Panc1 (cell line): ENCODE measurements at regions not wholly inside any gene's neighbourhood (a gene's known extent, or its start where the extent isn't known, plus 50 kb on each side); places are given as distances from the start of the nearest gene placed in this dataset.

Source experiments
- ATAC-seq: fragments of 200-7000 bp; cut with Tn5 transposase; 2 replicates; pipeline ENCODE4 v1.9.1; 2020; ENCODE audit warnings: mild to moderate bottlenecking, moderate library complexity
- BruUV-seq: library from RNA; stranded (reverse); fragments of 400-500 nt; replicated peaks from 2 replicates; lab custom pipeline; 2021; lab: Mats Ljungman, UMichigan
- CTCF ChIA-PET: fragments of 300-600 bp; sonication (Branson Sonifier 250); formaldehyde crosslinking; loops from one replicate; lab custom pipeline; 2022; ENCODE audit warnings: antibody characterized with exemption; lab: Charles Lee
- POLR2A ChIA-PET: fragments of 300-600 bp; sonication (Branson Sonifier 250); formaldehyde crosslinking; loops from one replicate; lab custom pipeline; 2022; ENCODE audit warnings: antibody characterized with exemption; lab: Charles Lee
- DNase-seq: peaks from one replicate; pipeline ENCODE4 v3.0.0-alpha.2; 2010; ENCODE audit warnings: low read depth, low spot score
- H3K27ac ChIP-seq: 2 replicates; pipeline ENCODE4 v1.5.1; 2011; ENCODE audit warnings: mild to moderate bottlenecking, low read length, inconsistent platforms
- H3K27me3 ChIP-seq: fragments of 200-500 bp; sonication (Bioruptor generic); 2 replicates; pipeline ENCODE4 v1.6.0; 2014; ENCODE audit warnings: low read length, inconsistent platforms; ENCODE audit not compliant: control insufficient read depth, insufficient read depth
- H3K36me3 ChIP-seq: fragments of 200-500 bp; sonication (Bioruptor generic); 2 replicates; pipeline ENCODE4 v1.5.1; 2014; ENCODE audit warnings: inconsistent platforms, mild to moderate bottlenecking, low read length, moderate library complexity; ENCODE audit not compliant: control insufficient read depth, insufficient read depth
- H3K4me1 ChIP-seq: 2 replicates; pipeline ENCODE4 v1.5.1; 2011; ENCODE audit warnings: inconsistent platforms, mild to moderate bottlenecking, low read length, moderate library complexity; ENCODE audit not compliant: control insufficient read depth, insufficient read depth
- H3K4me3 ChIP-seq, 2 experiments: 2 replicates each; pipeline ENCODE4 v1.5.1; 2011 to 2012; ENCODE audit warnings: low read depth in 2 of 2, low read length in 2 of 2, mild to moderate bottlenecking in 2 of 2, inconsistent platforms in 1 of 2, moderate library complexity in 1 of 2
- H3K9me3 ChIP-seq: fragments of 200-500 bp; sonication (Bioruptor generic); 2 replicates; pipeline ENCODE4 v1.5.1; 2014; ENCODE audit warnings: low read depth, mild to moderate bottlenecking, inconsistent platforms, low read length, moderate library complexity; ENCODE audit not compliant: control insufficient read depth, insufficient read depth
- POLR2AphosphoS5 ChIP-seq: IDR thresholded peaks from 2 replicates; pipeline ENCODE4 v1.6.1; 2012; ENCODE audit warnings: mild to moderate bottlenecking, low read depth, low read length, moderate library complexity
- SIN3A ChIP-seq: IDR thresholded peaks from 2 replicates; pipeline ENCODE4 v1.6.1; 2012; ENCODE audit warnings: low read depth, mild to moderate bottlenecking, low read length, moderate library complexity, borderline replicate concordance; ENCODE audit not compliant: insufficient read depth
- TCF7L2 ChIP-seq: IDR thresholded peaks from 2 replicates; pipeline ENCODE4 v1.6.1; 2011; ENCODE audit warnings: mild to moderate bottlenecking, low read depth, low read length, inconsistent platforms
- in situ Hi-C: cut with HindIII; loops from 2 replicates; pipeline ENCODE4 v1.10.0; 2016; ENCODE audit warnings: low sequenced_read_pairs, low pct_unique_long_range_greater_than_20kb
- intact Hi-C: fragments of 100-400 bp; cut with micrococcal nuclease; formaldehyde crosslinking; loops from one replicate; pipeline ENCODE4 v1.10.0; 2022; ENCODE audit not compliant: unreplicated experiment
- TF ChIP-seq, protein P1 (sequence below): fragments of 450-650 bp; IDR thresholded peaks from 2 replicates; pipeline ENCODE4 v1.5.1; 2017; ENCODE audit warnings: mild to moderate bottlenecking
- TF ChIP-seq, protein P2 (sequence below), 2 experiments: IDR thresholded peaks; 2 replicates each; pipeline ENCODE4 v1.6.1; 2011 to 2012; ENCODE audit warnings: low read depth in 2 of 2, control low read depth in 1 of 2, low read length in 1 of 2, mild to moderate bottlenecking in 1 of 2, moderate library complexity in 1 of 2; ENCODE audit not compliant: insufficient read depth in 1 of 2

- H3K4me3 ChIP-seq: no peak overlapping the region
- no peaks in the 10 kb centered on the region for H3K36me3 ChIP-seq
- TF ChIP-seq SIN3A: no peak
- TF ChIP-seq, protein P1, sequence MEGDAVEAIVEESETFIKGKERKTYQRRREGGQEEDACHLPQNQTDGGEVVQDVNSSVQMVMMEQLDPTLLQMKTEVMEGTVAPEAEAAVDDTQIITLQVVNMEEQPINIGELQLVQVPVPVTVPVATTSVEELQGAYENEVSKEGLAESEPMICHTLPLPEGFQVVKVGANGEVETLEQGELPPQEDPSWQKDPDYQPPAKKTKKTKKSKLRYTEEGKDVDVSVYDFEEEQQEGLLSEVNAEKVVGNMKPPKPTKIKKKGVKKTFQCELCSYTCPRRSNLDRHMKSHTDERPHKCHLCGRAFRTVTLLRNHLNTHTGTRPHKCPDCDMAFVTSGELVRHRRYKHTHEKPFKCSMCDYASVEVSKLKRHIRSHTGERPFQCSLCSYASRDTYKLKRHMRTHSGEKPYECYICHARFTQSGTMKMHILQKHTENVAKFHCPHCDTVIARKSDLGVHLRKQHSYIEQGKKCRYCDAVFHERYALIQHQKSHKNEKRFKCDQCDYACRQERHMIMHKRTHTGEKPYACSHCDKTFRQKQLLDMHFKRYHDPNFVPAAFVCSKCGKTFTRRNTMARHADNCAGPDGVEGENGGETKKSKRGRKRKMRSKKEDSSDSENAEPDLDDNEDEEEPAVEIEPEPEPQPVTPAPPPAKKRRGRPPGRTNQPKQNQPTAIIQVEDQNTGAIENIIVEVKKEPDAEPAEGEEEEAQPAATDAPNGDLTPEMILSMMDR: no peak
- TF ChIP-seq POLR2AphosphoS5: no peak
- TF ChIP-seq, protein P2, sequence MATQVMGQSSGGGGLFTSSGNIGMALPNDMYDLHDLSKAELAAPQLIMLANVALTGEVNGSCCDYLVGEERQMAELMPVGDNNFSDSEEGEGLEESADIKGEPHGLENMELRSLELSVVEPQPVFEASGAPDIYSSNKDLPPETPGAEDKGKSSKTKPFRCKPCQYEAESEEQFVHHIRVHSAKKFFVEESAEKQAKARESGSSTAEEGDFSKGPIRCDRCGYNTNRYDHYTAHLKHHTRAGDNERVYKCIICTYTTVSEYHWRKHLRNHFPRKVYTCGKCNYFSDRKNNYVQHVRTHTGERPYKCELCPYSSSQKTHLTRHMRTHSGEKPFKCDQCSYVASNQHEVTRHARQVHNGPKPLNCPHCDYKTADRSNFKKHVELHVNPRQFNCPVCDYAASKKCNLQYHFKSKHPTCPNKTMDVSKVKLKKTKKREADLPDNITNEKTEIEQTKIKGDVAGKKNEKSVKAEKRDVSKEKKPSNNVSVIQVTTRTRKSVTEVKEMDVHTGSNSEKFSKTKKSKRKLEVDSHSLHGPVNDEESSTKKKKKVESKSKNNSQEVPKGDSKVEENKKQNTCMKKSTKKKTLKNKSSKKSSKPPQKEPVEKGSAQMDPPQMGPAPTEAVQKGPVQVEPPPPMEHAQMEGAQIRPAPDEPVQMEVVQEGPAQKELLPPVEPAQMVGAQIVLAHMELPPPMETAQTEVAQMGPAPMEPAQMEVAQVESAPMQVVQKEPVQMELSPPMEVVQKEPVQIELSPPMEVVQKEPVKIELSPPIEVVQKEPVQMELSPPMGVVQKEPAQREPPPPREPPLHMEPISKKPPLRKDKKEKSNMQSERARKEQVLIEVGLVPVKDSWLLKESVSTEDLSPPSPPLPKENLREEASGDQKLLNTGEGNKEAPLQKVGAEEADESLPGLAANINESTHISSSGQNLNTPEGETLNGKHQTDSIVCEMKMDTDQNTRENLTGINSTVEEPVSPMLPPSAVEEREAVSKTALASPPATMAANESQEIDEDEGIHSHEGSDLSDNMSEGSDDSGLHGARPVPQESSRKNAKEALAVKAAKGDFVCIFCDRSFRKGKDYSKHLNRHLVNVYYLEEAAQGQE (IDR thresholded peaks at IDR 0.05; ENCODE audit: insufficient read depth in 1 of 2, low read depth in 2 of 2, low read length in 1 of 2): no peak
- TF ChIP-seq TCF7L2: no peak
- ChIA-PET POLR2A (no interaction called here), CTCF (no interaction called here)
- ATAC-seq: no peak
- DNase-seq: no peak
- in situ Hi-C loops (no loop called here), intact Hi-C loops (no loop called here)
- no peaks in the 10 kb centered on the region for H3K27me3 ChIP-seq
- H3K27ac ChIP-seq: no peak overlapping the region
- H3K4me1 ChIP-seq: no peaks in the 10 kb centered on the region
- no peaks in the 10 kb centered on the region for H3K9me3 ChIP-seq
- BruUV-seq: no TSS peak
Measured at GRCh38 chr2:125867908-125868307, 788.0 kb upstream of the GYPC start.

DNA sequence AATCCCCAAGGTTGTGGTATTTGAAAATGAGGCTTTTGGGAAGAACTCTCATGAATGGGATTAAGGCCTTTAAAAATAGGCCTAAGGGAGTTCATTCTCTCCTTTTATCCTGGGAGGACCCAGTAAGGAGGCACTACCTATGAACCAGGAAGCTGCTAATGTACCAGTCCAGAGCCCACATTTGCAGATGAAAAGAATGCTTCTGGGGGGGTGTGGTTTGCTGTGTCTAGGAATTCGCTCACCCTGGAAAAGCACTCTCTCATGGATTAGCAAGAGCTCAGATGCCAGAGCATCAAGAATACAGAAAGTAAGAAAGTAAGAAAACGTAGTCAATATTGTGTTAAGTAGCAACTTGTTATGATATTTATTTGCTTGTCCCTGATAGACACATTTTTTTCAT is 785.7 kb upstream of the GYPC start:
- BruUV-seq: no TSS peak
- no peak for TF ChIP-seq POLR2AphosphoS5
- TF ChIP-seq, protein P2 (IDR thresholded peaks at IDR 0.05; ENCODE audit: insufficient read depth in 1 of 2, low read depth in 2 of 2, low read length in 1 of 2): no peak
- no peak for TF ChIP-seq SIN3A
- TF ChIP-seq TCF7L2: no peak
- no peak for DNase-seq
- ATAC-seq: no peak
- POLR2A ChIA-PET: no interaction called here
- intact Hi-C loops (no loop called here), in situ Hi-C loops (no loop called here)
- Histone ChIP-seq H3K36me3 (no peaks in the 10 kb centered on the region), H3K4me1 (no peaks in the 10 kb centered on the region), H3K27ac (no peak overlapping the region), H3K9me3 (no peaks in the 10 kb centered on the region), H3K4me3 (no peak overlapping the region), H3K27me3 (no peaks in the 10 kb centered on the region)
- CTCF ChIA-PET: no interaction called here
